Mesenchymal stem cell (in vitro differentiated cells and primary cell): ENCODE measurements at regions not wholly inside any gene's neighbourhood (a gene's known extent, or its start where the extent isn't known, plus 50 kb on each side); places are given as distances from the start of the nearest gene placed in this dataset.

ENCODE experiments used
- DNase-seq: peaks from one replicate; pipeline ENCODE4 v3.0.0-alpha.2; 2013
- H2AFZ ChIP-seq: one replicate; pipeline ENCODE4 v1.6.1; 2013; ENCODE audit warnings: low read depth, mild to moderate bottlenecking, control low read depth, inconsistent platforms, low read length, moderate library complexity
- H2AK5ac ChIP-seq: 2 replicates; pipeline ENCODE4 v1.6.1; 2013; ENCODE audit warnings: low read length, moderate library complexity, mild to moderate bottlenecking, inconsistent platforms; ENCODE audit not compliant: severe bottlenecking
- H2BK120ac ChIP-seq: one replicate; pipeline ENCODE4 v1.6.1; 2013; ENCODE audit warnings: low read depth, mild to moderate bottlenecking, inconsistent platforms, low read length, moderate library complexity
- H2BK12ac ChIP-seq, 2 experiments: one replicate each; pipeline ENCODE4 v1.6.1; 2013; ENCODE audit warnings: inconsistent platforms in 2 of 2, low read length in 2 of 2, mild to moderate bottlenecking in 2 of 2, moderate library complexity in 2 of 2, control low read depth in 1 of 2
- H2BK15ac ChIP-seq: one replicate; pipeline ENCODE4 v1.6.1; 2013; ENCODE audit warnings: mild to moderate bottlenecking, low read depth, inconsistent platforms; ENCODE audit not compliant: poor library complexity, severe bottlenecking
- H2BK5ac ChIP-seq: 2 replicates; pipeline ENCODE4 v1.6.1; 2013; ENCODE audit warnings: low read depth, mild to moderate bottlenecking, low read length, control low read depth, inconsistent platforms; ENCODE audit not compliant: poor library complexity, severe bottlenecking
- H3K14ac ChIP-seq, 2 experiments: one replicate each; pipeline ENCODE4 v1.6.1; 2013; ENCODE audit warnings: inconsistent platforms in 2 of 2, low read length in 2 of 2, control low read depth in 1 of 2, mild to moderate bottlenecking in 1 of 2, moderate library complexity in 1 of 2
- H3K18ac ChIP-seq, 2 experiments: one replicate each; pipeline ENCODE4 v1.6.1; 2013; ENCODE audit warnings: inconsistent platforms in 2 of 2, low read length in 2 of 2, control low read depth in 1 of 2, low read depth in 1 of 2, mild to moderate bottlenecking in 1 of 2
- H3K23ac ChIP-seq, 2 experiments: one replicate each; pipeline ENCODE4 v1.6.1; 2013; ENCODE audit warnings: inconsistent platforms in 2 of 2, low read length in 2 of 2, mild to moderate bottlenecking in 2 of 2, moderate library complexity in 2 of 2, control low read depth in 1 of 2
- H3K27ac ChIP-seq: 2 replicates; pipeline ENCODE4 v1.5.1; 2013; ENCODE audit warnings: mild to moderate bottlenecking, moderate library complexity, low read length, control low read depth, inconsistent platforms; ENCODE audit not compliant: poor library complexity, severe bottlenecking
- H3K27me3 ChIP-seq, 2 experiments: 2 replicates each; pipeline versions ENCODE4 v1.6.1 to v1.7.0; 2013; ENCODE audit warnings: low read length in 2 of 2, mild to moderate bottlenecking in 2 of 2, moderate library complexity in 2 of 2, control low read depth in 1 of 2, inconsistent platforms in 1 of 2; ENCODE audit not compliant: control insufficient read depth in 1 of 2, insufficient read depth in 1 of 2
- H3K36me3 ChIP-seq, 2 experiments: 2 replicates each; pipeline versions ENCODE4 v1.6.1 to v1.7.0; 2013; ENCODE audit warnings: low read length in 2 of 2, control low read depth in 1 of 2, inconsistent platforms in 1 of 2, low read depth in 1 of 2, mild to moderate bottlenecking in 1 of 2; ENCODE audit not compliant: insufficient read depth in 2 of 2, control insufficient read depth in 1 of 2
- H3K4ac ChIP-seq, 2 experiments: one replicate each; pipeline ENCODE4 v1.6.1; 2013; ENCODE audit warnings: inconsistent platforms in 2 of 2, low read length in 2 of 2, mild to moderate bottlenecking in 2 of 2, moderate library complexity in 2 of 2, control low read depth in 1 of 2, low read depth in 1 of 2
- H3K4me1 ChIP-seq: 2 replicates; pipeline ENCODE4 v1.6.1; 2013; ENCODE audit warnings: low read depth, low read length, control low read depth; ENCODE audit not compliant: control insufficient read depth, insufficient read depth
- H3K4me2 ChIP-seq: 2 replicates; pipeline ENCODE4 v1.6.1; 2013; ENCODE audit warnings: low read length, mild to moderate bottlenecking, inconsistent platforms; ENCODE audit not compliant: poor library complexity, severe bottlenecking
- H3K4me3 ChIP-seq, 2 experiments: 2 replicates each; pipeline versions ENCODE4 v1.5.1 to v1.7.0; 2013; ENCODE audit warnings: low read length in 2 of 2, mild to moderate bottlenecking in 2 of 2, control low read depth in 1 of 2, low read depth in 1 of 2; ENCODE audit not compliant: insufficient read depth in 1 of 2
- H3K79me1 ChIP-seq: replicated peaks from 2 replicates; pipeline ENCODE4 v1.6.1; 2013; ENCODE audit warnings: mild to moderate bottlenecking, control low read depth, low read length, inconsistent platforms; ENCODE audit not compliant: poor library complexity, severe bottlenecking
- H3K9ac ChIP-seq: 2 replicates; pipeline ENCODE4 v1.7.0; 2013; ENCODE audit warnings: mild to moderate bottlenecking, low read length, moderate library complexity
- H3K9me3 ChIP-seq: 2 replicates; pipeline ENCODE4 v1.7.0; 2013; ENCODE audit warnings: mild to moderate bottlenecking, low read length; ENCODE audit not compliant: control insufficient read depth
- H4K8ac ChIP-seq: one replicate; pipeline ENCODE4 v1.6.1; 2013; ENCODE audit warnings: inconsistent platforms, mild to moderate bottlenecking, low read length, moderate library complexity
- H4K91ac ChIP-seq: one replicate; pipeline ENCODE4 v1.6.1; 2013; ENCODE audit warnings: mild to moderate bottlenecking, low read length, inconsistent platforms
- WGBS: methylation state at CpG from one replicate; pipeline ENCODE4 v1.1.7; 2013; ENCODE audit warnings: mixed read lengths; 5-methylcytosine and 5-hydroxymethylcytosine counted together

- H3K4me1 ChIP-seq: no peaks in the 10 kb centered on the region
- no peak overlapping the region for H4K8ac ChIP-seq
- H3K4ac ChIP-seq: no peak overlapping the region
- no peak overlapping the region for H3K27ac ChIP-seq
- no peak overlapping the region for H3K4me2 ChIP-seq
- no peak overlapping the region for H4K91ac ChIP-seq
- no peak overlapping the region for H2AFZ ChIP-seq
- H3K36me3 ChIP-seq: no peaks in the 10 kb centered on the region
- WGBS: 90% methylated on average over 1 of the region's 2 CpGs
- H3K4me3 ChIP-seq: no peak overlapping the region
- H2BK15ac ChIP-seq: no peak overlapping the region
- H2BK5ac ChIP-seq: no peak overlapping the region
- no peak overlapping the region for H2BK12ac ChIP-seq
- no peak overlapping the region for H2BK120ac ChIP-seq
- no peak overlapping the region for H3K9ac ChIP-seq
- H3K14ac ChIP-seq: no peak overlapping the region
- no peak for DNase-seq
- no peaks in the 10 kb centered on the region for H3K9me3 ChIP-seq
- H2AK5ac ChIP-seq: no peak overlapping the region
- no peaks in the 10 kb centered on the region for H3K27me3 ChIP-seq
- no peak overlapping the region for H3K23ac ChIP-seq
- H3K18ac ChIP-seq: no peak overlapping the region
- H3K79me1 ChIP-seq: no peaks in the 10 kb centered on the region
These were observed 642.4 kb upstream of the PKDCC start for GRCh38 chr2:41405441-41405840.

DNA sequence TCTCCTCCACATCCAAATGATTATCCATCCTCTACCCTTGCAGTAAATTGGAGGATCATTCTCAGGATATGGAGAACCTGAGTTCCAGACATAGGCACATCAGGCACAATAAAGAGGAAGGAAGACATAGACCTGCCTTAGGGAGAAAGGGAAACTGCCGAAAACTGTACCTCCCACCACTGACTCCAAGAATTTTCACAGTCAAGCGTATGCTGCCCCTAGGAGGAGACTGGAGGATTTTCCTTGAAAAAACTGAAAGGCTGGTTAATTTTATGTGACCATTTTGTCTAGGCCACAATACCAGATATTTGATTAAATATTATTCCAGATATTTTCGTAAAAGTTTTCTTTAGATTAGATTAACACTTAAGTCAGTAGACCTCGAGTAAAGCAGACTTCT, 638.5 kb upstream of the PKDCC start:
- Histone ChIP-seq H2BK12ac (no peak overlapping the region), H2BK5ac (no peak overlapping the region), H4K91ac (no peak overlapping the region), H2BK15ac (no peak overlapping the region), H4K8ac (no peak overlapping the region), H3K9ac (no peak overlapping the region), H3K9me3 (no peaks in the 10 kb centered on the region), H3K27me3 (no peaks in the 10 kb centered on the region), H3K27ac (no peak overlapping the region), H3K4me2 (no peak overlapping the region), H3K4ac (no peak overlapping the region), H2AFZ (no peak overlapping the region), H2AK5ac (no peak overlapping the region), H3K4me1 (no peaks in the 10 kb centered on the region), H3K14ac (no peak overlapping the region), H3K36me3 (no peaks in the 10 kb centered on the region), H3K4me3 (no peak overlapping the region), H3K18ac (no peak overlapping the region), H3K79me1 (no peaks in the 10 kb centered on the region), H3K23ac (no peak overlapping the region), H2BK120ac (no peak overlapping the region)
- 20% methylated on average over 1 of the region's 4 CpGs for WGBS
- DNase-seq: no peak

- no peak for DNase-seq
- H2AFZ ChIP-seq: no peak overlapping the region
- H2AK5ac ChIP-seq: no peak overlapping the region
- H4K91ac ChIP-seq: no peak overlapping the region
- H2BK120ac ChIP-seq: no peak overlapping the region
- no peak overlapping the region for H3K18ac ChIP-seq
- no peak overlapping the region for H2BK15ac ChIP-seq
- no peaks in the 10 kb centered on the region for H3K36me3 ChIP-seq
- H3K23ac ChIP-seq: no peak overlapping the region
- no peak overlapping the region for H3K4ac ChIP-seq
- no peaks in the 10 kb centered on the region for H3K4me1 ChIP-seq
- H3K79me1 ChIP-seq: no peaks in the 10 kb centered on the region
- 74% methylated on average over 3 of the region's 3 CpGs for WGBS
- H3K9ac ChIP-seq: no peak overlapping the region
- no peak overlapping the region for H3K4me2 ChIP-seq
- no peak overlapping the region for H2BK12ac ChIP-seq
- no peak overlapping the region for H3K27ac ChIP-seq
- H3K14ac ChIP-seq: no peak overlapping the region
- no peaks in the 10 kb centered on the region for H3K9me3 ChIP-seq
- no peak overlapping the region for H2BK5ac ChIP-seq
- H3K27me3 ChIP-seq: no peaks in the 10 kb centered on the region
- H3K4me3 ChIP-seq: no peak overlapping the region
- H4K8ac ChIP-seq: no peak overlapping the region
These were observed 637.8 kb upstream of the PKDCC start for GRCh38 chr2:41410011-41410410.

GRCh38 chr2:41413813-41414485, 633.9 kb upstream of the PKDCC start:
- DNase-seq: no peak
- Histone ChIP-seq H3K4me2 (no peak overlapping the region), H3K4ac (no peak overlapping the region), H2BK15ac (no peak overlapping the region), H3K79me1 (no peaks in the 10 kb centered on the region), H2BK120ac (no peak overlapping the region), H3K36me3 (no peaks in the 10 kb centered on the region), H4K91ac (no peak overlapping the region), H3K27ac (no peak overlapping the region), H3K4me3 (no peak overlapping the region), H4K8ac (no peak overlapping the region), H2AFZ (no peak overlapping the region), H2BK5ac (no peak overlapping the region), H2AK5ac (no peak overlapping the region), H3K9ac (no peak overlapping the region), H3K18ac (no peak overlapping the region), H3K4me1 (no peaks in the 10 kb centered on the region), H3K9me3 (no peaks in the 10 kb centered on the region), H2BK12ac (no peak overlapping the region), H3K14ac (no peak overlapping the region), H3K27me3 (no peaks in the 10 kb centered on the region), H3K23ac (no peak overlapping the region)
- 75% methylated on average over 3 of the region's 4 CpGs for WGBS
